ENCODE measurements at regions not wholly inside any gene's neighbourhood (a gene's known extent, or its start where the extent isn't known, plus 50 kb on each side); places are given as distances from the start of the nearest gene placed in this dataset.

- no peak for ATAC-seq
- no peaks in the 10 kb centered on the region for H3K36me3 ChIP-seq
- no peak overlapping the region for H3K4me3 ChIP-seq
- 75 to 80% methylated on average over 2 of the region's 2 CpGs for WGBS, 2 donors (ENCODE audit: low coverage in 1 of 2)
- H3K9me3 ChIP-seq: no peaks in the 10 kb centered on the region
- TF ChIP-seq POLR2AphosphoS5 (IDR thresholded peaks at IDR 0.05): no peak
- TF ChIP-seq EP300 (IDR thresholded peaks at IDR 0.05): no peak
- no peak for TF ChIP-seq POLR2A (IDR thresholded peaks at IDR 0.05)
- no peak for TF ChIP-seq CTCF (IDR thresholded peaks at IDR 0.05)
- no peaks in the 10 kb centered on the region for H3K27me3 ChIP-seq
- no peaks in the 10 kb centered on the region for H3K4me1 ChIP-seq
- H3K27ac ChIP-seq: no peak overlapping the region
Measured at GRCh38 chr6:47379328-47379727, 69.6 kb upstream of the TNFRSF21 start.

GRCh38 chr6:47380251-47380650 lies 70.5 kb upstream of the TNFRSF21 start:
- Histone ChIP-seq H3K4me3 (no peak overlapping the region), H3K27me3 (no peaks in the 10 kb centered on the region), H3K4me1 (no peaks in the 10 kb centered on the region), H3K36me3 (no peaks in the 10 kb centered on the region), H3K9me3 (no peaks in the 10 kb centered on the region), H3K27ac (no peak overlapping the region)
- TF ChIP-seq POLR2AphosphoS5 (IDR thresholded peaks at IDR 0.05): no peak
- no peak for TF ChIP-seq CTCF (IDR thresholded peaks at IDR 0.05)
- no peak for TF ChIP-seq POLR2A (IDR thresholded peaks at IDR 0.05)
- TF ChIP-seq EP300 (IDR thresholded peaks at IDR 0.05): no peak
- ATAC-seq: no peak
- WGBS, 2 donors (ENCODE audit: low coverage in 1 of 2): 67 to 93% methylated on average over 5 of the region's 5 CpGs

- Histone ChIP-seq H3K4me3 (no peak overlapping the region), H3K4me1 (no peaks in the 10 kb centered on the region), H3K9me3 (no peaks in the 10 kb centered on the region), H3K36me3 (no peaks in the 10 kb centered on the region), H3K27ac (no peak overlapping the region), H3K27me3 (no peaks in the 10 kb centered on the region)
- ATAC-seq: no peak
- no peak for TF ChIP-seq POLR2AphosphoS5 (IDR thresholded peaks at IDR 0.05)
- TF ChIP-seq EP300 (IDR thresholded peaks at IDR 0.05): no peak
- no peak for TF ChIP-seq POLR2A (IDR thresholded peaks at IDR 0.05)
- TF ChIP-seq CTCF (IDR thresholded peaks at IDR 0.05): no peak
- WGBS, 2 donors (ENCODE audit: low coverage in 1 of 2): 71 to 100% methylated on average over 1 to 2 of the region's 2 CpGs
Measured at GRCh38 chr6:47381036-47381435, 71.3 kb upstream of the TNFRSF21 start.

- no peaks in the 10 kb centered on the region for H3K4me1 ChIP-seq
- WGBS, 2 donors (ENCODE audit: low coverage in 1 of 2): 100% methylated on average over 1 of the region's 1 CpG
Measured at GRCh38 chr6:47383360-47383759, 73.7 kb upstream of the TNFRSF21 start.

More at GRCh38 chr6:47383360-47383759, 73.7 kb upstream of the TNFRSF21 start:
- H3K36me3 ChIP-seq: no peaks in the 10 kb centered on the region
- TF ChIP-seq EP300 (IDR thresholded peaks at IDR 0.05) (no peak), POLR2A (IDR thresholded peaks at IDR 0.05) (no peak), CTCF (IDR thresholded peaks at IDR 0.05) (no peak), POLR2AphosphoS5 (IDR thresholded peaks at IDR 0.05) (no peak)
- no peaks in the 10 kb centered on the region for H3K27me3 ChIP-seq
- H3K27ac ChIP-seq: no peak overlapping the region
- H3K9me3 ChIP-seq: no peaks in the 10 kb centered on the region
- ATAC-seq: no peak
- H3K4me3 ChIP-seq: no peak overlapping the region
